Kidney capillary endothelial cell (primary cell): ENCODE measurements at regions not wholly inside any gene's neighbourhood (a gene's known extent, or its start where the extent isn't known, plus 50 kb on each side); places are given as distances from the start of the nearest gene placed in this dataset.
"Not testable (repeated sequence)": the region's sequence is repeated elsewhere in the genome, so short reads cannot be mapped to it uniquely, and the experiment has no call there.

ENCODE experiments used
- DNase-seq: peaks from one replicate; pipeline ENCODE4 v3.0.0-alpha.2; 2018; ENCODE audit warnings: low spot score

DNA sequence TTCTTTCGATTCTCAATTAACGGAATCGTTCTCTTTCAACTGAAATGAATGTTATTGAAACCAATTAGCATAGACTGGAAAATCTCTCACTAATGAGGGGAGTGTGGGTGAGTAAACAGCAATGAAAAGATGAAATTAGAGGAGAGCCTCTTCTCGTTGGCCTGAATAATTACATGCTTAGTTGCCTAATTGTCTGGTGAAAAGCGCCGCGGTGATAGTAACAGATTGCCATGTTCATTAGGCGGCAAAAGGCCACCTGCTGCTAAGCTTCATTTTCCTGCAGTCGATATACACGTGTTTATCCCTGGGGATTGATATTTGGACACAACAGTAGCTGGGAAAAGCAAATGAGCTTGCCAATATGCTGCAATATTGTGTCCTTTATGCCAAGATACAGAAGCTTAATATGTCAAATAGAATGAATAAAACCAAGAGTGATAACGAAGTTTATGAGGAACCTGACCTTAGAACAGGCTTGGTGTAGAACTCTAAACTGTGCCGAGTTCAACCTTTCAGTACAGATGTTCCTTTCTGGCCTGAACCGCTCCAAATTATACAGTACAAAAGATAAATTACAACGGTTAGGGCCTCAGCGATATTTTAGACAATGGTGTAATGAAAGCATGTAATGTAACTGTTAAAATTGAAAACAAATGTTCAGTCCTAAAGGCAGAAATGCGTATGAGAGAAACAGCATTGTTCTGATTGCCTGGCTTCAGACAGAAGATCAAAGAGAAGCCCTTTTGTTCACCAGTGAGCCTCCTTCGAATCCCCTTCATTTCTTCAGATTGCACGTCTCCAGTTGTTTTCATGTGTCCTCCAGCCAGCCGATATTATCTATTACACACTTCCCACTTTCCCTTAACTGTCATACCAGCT lies 185.2 kb downstream of the SHOX2 start:
- DNase-seq = no peak

DNA sequence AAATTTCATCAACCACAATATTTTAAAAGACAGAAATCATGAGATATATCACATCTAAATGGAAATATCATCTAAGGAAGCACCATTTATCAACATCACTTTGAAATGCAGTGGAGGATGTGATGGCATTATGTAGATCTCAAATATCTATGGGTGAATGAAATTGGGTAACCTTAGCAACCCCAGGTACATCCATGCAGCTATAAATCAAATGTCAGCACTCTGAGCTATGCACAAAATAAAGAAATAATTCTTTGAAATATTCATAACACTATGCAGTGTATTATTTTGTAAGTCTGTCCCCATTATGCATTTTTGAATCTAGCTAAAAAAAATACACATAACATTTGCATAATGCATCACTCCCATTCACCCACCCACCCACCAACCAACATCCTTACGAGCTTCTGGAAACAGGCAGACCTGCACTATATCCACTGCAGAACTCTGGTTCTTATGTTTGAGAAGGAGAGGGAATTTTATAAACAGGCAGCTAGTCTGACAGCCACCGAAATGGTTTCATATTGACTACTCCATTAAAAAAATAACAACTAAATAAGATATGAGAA lies 186.8 kb downstream of the SHOX2 start:
- no peak for DNase-seq

DNA sequence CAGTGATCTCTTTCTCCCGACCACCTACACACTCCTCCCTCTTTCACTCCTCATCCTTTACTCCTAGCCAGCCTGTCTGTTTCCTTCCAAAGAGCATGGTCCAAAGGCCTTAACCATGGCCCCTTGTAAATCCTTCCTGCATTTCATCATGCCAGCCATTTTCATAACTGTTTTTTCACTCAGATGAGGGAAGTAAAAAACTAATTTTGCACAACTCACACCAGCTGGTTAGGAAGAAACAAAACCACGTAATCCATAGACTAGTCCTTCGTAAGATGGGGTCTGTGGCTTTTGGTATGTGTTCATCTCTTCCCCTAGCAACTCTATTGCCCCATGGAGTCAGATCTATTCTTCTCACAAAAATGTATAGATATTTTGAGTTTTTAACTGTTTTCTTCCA lies 187.8 kb downstream of the SHOX2 start:
- no peak for DNase-seq

DNA sequence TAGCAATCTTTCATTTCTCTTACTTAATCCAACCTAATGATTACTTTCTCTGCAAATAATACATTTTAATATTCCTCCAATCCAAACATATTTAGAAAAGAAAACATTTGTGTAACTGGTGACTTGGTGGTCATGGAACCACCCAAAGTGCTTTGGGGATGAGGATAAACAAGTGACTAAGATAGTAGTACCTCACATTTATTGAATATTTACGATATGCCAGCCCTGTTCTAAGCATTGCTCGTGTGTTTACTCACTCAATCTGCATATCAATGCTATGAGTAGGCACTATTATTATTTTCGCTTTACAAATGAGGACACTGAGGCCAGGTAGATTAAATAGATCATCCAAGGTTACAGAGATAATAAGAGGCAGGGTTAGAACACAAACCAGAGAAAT lies 189.5 kb downstream of the SHOX2 start:
- no peak for DNase-seq

DNA sequence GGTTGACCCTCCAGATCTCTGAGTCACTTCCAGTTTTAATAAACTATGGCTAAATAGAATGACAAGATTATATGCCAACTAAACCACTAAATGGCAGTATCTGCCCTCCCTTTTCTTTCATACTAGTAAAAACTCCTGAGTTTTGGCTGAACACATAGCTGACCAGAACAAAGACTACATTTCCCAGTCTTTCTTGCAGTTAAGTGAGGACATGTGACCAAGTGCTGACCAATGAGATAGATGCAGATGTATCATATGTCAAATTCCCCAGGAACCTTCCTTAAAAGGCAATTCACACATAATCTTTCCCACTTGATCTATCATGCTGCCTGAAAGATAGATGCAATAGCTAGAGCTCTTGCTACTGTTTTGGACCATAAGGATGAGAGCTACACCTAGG lies 191.3 kb downstream of the SHOX2 start:
- DNase-seq = no peak

DNA sequence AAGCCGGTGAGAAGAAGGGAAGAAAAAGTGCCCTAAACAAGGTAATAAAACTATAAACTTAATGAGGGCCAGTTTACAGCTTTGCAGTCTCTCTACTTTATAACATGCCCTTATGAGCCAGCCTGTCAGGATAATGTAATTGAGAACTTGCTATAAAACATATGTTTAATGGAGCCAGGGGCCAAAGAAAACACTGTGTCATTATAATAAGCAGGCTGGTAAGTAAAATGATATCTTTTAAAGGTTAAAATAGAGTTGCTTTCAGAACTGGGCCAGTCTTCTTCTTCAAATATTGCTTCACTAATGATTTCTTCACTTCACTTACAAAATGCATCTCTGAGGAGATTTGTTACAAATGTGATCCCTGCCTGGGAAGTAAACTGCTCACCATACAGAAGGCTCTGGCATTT lies 192.5 kb downstream of the SHOX2 start:
- DNase-seq = no peak

DNA sequence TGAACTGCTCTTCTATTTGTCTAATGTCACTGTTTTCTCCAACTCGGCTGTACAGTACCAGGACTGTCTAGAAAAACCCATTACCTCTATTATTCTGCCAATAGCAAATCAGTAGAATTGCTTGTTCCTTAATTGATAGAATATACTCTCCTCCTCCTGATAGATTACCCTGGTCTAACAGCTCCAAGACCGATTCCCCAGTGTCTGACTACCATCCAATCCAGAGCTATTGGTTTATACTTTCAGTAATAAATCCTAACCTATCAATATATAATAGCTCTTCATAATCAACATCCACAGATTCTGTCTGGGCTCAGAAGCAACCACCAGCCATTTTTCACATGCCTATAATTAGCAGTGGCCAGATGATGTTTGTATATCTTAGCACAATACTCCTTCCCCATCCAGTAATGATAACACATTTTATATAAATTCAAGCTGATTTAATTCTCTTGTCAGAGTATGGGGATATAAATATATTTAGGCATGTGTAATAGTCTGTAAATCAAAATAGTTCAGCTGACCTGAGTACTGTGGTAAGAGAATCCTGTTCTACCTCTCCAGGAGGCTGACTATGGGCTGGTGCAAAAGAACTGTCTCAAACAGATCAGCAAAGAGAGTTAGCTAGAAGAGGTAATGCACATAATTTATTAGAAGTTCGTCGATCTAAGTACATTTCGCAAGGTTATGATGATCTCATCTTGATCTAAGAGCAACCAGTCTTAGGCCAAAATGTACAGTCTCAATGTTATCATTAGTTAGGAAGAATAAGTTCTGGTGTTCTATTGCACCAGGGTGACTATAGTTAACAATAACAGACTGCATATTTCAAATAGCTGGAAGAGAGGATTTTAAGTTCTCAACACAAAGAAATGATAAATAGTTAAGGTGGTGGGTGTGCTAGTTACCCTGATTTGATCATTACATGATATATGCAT lies 193.4 kb downstream of the SHOX2 start:
- no peak for DNase-seq

DNA sequence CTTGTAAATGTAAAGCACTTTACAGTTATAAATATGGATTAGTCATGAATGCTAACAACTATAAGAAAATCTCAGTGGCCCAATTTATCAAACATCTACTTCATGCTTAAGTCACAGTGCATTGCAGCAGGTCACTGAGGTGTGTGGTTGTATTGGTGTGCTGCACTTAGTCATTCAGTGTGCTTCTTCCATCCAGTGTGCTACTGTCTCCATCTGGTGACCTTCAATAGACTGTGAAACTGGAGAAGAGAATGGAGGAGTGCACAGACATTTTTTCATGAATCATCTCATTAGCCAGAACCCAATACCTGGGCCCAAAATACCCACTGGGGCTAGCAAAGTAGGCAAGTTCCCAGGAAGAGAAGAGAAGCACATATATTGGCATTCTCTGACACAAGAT lies 199.6 kb downstream of the SHOX2 start:
- no peak for DNase-seq

DNA sequence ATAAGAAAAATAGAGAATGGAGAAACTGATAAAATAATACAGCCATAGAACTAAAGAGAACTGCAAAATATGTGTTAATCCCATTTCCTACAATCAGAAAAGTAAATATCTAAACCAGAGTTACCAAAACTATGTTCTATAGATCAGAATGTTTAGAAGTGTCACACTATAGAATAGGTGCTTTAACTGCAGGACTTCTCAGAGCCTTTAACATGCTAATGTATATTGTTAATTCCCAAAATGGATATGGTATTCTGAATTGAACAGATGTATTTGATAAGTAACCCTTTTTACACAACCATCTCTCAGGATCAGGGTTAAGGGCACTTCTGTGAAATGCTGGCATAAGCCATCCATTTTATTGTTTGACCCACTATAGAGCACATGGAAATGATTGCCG lies 200.3 kb downstream of the SHOX2 start:
- DNase-seq = no peak

DNA sequence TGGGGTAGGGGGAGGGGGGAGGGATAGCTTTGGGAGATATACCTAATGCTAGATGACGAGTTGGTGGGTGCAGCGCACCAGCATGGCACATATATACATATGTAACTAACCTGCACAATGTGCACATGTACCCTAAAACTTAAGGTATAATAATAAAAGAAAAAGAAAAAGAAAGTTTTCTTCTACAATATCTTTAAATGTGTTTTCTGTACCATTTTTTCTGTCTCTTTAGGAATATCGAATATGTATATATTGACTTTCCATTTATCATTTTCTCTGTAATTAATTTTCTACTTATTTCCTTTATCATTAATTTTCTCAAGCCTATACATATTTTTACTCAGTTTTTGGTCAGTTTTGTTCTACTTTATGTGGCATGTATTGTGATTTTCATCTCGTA lies 203.5 kb downstream of the SHOX2 start:
- DNase-seq = not testable (repeated sequence)

DNA sequence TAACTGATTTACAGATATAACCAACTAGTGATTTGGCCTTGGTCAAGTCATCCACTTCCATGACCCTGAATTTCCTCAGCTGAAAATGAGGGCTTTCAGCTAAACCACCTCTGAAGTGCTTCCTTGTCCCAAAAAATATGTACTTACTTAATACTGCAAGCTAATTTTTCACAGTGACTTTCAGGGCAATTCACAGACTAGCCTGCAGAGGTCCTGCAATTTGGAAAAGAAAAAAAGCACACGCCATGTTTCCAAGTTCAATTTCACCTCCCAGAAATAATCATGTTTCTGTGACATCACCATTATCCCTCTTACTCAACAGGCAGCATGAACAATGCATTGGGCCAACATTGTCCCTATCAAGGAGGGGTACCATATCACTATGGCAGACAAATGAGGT lies 218.2 kb downstream of the SHOX2 start:
- no peak for DNase-seq

DNA sequence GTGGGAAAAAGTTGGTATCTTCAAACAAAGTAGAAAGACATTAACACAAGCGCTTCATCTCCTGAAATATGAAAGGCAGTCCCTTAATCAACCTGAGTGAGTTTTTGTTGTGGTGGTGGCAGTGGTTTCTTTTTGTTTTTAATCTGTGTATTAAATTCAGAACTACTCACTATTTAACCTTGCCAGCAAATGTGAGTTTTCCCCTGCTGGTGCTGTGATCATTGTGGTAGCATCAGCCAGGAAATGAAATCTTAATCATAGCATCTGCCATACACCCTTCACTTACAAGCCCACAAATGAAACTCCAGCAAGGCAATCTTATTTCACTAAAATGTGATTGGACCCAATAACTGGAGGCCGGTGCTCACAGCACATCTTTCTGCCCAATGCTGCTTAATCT lies 229.7 kb downstream of the SHOX2 start:
- no peak for DNase-seq

DNA sequence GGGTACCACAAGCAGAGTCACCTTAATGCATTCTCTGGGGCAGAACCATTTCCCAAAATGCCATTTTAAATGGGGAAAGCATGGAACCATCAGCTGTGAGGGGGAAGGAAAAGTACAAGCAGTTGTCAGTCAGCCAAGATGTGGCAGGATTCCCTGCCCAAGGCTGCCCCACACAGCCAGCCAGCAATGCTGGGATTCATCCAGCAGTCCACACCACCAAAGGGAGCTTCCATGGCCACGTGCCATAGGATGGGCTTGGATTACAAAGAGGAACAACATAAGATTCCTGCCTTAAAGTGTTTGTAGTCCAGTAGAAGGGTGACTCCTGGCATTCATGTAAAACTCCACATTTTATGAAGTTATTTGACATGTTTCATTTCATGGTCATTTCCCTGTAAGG lies 233.3 kb downstream of the SHOX2 start:
- no peak for DNase-seq

DNA sequence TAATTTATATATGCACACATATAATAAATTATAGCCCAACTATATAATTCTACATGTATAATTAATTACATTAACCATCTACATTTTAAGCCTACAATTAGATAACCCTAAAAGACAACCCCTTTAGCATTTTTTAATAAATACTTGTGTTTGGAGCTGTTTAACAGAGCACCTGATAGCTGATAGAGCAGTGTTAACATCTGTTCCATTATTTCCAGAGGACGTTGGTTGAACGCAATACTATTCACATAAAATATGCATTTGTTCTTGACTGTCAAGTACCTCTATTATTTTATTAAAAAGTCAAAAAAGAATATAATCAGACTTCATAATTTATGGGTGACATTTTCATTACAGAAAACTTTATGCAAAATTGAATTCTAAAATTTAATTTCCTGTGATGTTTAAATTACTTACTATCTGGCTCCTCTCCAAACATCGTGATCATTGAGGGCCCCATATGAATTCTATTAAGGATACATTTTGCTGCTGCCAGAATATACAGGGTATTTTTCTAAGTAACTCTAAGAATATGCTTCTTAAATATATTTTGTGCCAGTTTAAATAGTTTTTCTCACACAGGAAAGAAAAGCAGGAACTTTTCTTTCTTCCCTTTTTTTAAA lies 234.3 kb downstream of the SHOX2 start:
- DNase-seq = no peak

DNA sequence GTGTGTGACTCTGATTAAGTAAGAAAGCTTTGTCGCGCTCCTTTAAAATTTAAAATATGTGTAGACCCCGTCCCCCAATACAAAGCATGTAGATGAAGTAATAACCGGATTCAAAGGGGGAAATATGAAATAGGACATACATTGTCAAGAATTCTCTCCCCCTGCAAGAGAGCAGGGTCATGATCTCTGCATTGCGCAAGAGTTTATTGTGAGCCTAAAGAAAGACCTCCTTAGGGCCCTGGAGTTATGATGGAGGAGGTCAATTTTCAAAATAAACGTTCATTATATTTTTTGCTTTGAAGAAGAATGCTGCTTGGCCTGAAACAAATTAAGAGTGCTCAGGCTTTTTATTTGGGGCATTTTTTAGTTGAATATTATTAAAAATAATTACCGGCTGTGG lies 235.0 kb downstream of the SHOX2 start:
- no peak for DNase-seq

DNA sequence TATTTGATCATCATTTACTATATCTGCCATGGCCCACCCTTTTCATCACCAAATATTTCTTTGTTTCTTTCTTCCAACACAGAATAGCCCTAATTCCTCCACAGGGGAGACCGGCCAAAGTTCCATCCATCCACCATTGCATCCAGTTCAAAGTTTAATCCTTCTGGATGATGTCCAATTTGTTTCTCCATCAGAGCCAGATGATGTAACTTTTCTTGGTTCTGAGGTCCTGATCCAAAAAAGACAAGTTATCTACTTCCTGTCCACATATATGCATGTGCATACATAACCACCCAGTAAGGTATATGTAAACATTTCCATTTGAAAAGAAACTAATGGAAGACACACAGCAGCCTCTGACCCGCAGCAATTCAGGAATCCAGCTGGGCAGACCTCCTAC lies 237.3 kb downstream of the SHOX2 start:
- DNase-seq = no peak

DNA sequence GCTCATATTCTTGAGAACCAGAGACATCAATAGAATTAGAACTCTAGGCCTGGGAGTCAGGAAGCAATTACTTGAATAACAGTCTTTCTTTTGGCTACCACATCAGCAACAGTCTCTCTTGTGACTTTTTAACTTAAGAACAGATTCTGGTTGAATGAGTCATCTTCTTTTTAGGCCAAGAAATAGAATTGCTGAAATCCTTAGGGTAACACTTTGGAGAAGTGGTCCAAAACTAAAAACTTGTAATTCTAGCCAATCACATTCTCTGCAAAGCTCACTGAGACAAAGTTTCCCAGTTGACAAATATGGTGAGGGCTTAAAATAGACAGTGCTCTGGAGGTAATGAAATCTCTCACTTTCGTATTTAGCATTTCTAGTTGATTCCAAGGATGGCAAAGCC lies 238.0 kb downstream of the SHOX2 start:
- no peak for DNase-seq

DNA sequence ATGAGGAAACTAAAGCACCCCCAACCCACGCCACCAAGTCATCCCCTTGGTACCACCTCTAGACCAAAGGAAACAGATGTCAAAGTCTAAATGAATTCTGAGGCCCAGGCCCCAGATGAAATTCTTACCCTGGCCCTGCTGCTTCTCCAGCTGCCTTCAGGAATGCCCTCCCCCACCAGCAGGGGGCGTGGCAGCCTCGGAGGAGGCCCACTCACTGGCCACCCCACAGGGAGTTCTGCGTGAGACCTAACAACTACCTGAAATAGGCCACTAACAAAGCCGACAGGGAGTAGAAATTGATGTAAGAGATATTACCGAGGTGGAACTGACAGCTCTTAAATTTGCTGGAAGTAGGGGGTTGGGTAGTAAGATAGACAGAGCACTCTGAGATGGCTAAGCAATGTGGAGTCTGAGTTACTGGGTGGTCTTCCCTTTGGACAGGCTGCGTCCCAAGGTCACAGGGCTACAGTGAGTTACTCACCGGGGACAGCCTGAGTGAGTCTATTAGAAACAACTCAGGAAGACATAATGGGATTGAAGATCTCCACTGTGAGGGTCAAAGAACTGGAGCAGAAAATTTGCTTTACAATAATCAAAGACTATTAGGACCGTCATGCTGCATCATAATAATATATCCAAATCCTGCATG lies 240.7 kb downstream of the SHOX2 start:
- DNase-seq = peak; percentile 2

DNA sequence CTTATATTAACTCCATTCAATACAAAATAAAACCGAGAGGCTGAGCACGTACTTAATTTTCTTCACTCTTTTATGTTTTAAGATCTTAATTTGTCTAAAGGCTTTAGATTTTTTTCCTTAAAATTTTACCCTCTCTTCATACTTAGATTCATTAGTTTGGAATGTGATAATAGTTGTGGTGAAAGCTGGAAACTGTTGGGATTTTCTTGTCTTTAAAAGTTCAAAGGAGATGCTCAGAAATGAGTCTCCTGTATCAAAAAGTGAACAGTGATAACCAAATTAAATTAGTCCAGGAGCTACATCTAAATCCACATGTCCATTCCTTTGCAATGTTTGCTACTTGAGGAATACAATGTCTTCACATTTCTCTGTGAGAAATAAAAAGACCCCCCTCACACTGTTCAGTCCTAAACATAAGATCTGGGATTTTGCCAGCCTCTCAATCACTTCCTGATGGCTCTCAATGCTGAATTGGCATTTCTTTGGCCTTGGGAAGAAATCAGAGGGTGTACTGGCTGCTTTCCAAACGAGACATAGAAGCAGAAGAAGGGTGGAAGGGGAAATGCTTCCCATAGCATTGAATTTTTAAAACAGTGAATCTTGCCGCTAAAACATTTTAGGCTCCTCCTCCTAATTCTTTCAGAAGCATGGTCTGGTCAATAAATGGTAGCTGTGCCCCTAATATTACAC lies 245.0 kb downstream of the SHOX2 start:
- no peak for DNase-seq

DNA sequence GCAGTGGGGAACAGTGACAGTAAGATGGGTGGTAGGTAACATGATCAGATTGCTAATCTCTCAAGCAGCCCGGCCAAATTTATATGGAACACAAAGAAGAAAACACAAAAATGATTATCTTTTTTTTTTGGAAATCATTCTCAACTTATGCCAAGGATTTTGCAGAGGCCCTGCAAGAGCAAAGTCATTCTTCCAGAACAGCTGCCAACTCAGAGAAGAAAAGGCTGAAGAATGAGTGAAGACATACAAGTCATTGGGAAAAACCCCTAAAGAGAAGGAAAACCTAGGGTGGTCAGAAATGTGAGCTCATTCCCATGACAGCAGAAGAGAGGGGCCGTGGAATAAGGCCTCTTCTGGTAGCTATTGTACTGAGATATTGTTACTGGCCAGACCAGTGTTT lies 246.7 kb downstream of the SHOX2 start:
- no peak for DNase-seq

DNA sequence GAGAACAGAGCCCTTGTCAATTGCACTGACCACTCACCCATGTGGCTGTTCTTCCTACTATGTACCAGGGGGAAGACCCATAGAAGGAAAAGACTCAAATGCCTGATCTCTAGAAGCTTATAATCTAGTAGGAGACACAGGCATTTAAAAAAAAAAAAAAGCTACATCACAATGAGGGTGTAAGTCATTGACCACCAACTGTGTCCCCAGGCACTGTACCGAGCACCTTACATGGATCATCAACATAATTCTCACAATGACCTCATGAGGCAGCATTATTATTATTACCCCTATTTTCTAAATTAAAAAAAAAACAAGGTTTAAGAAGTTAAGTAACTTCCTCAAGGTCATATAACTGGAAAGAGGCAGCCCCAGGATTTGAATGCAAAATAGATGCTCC lies 247.4 kb downstream of the SHOX2 start:
- DNase-seq = no peak
